NT2/D1 (cell line): ENCODE measurements at regions not wholly inside any gene's neighbourhood (a gene's known extent, or its start where the extent isn't known, plus 50 kb on each side); places are given as distances from the start of the nearest gene placed in this dataset.
"Not testable (repeated sequence)": the region's sequence is repeated elsewhere in the genome, so short reads cannot be mapped to it uniquely, and the experiment has no call there.

Source experiments
- SUZ12 ChIP-seq: IDR thresholded peaks from 2 replicates; pipeline ENCODE4 v1.6.1; 2011; ENCODE audit not compliant: insufficient read length, insufficient read depth; ENCODE audit errors: extremely low read depth
- YY1 ChIP-seq: IDR thresholded peaks from 2 replicates; pipeline ENCODE4 v1.6.1; 2011; ENCODE audit not compliant: insufficient read length, insufficient read depth
- ZNF274 ChIP-seq: IDR thresholded peaks from 2 replicates; pipeline ENCODE4 v1.6.1; 2011; ENCODE audit warnings: mild to moderate bottlenecking, low read depth, low read length

GRCh38 chr1:206299181-206299791, 95.9 kb downstream of the SRGAP2 start:
- not testable (repeated sequence) for TF ChIP-seq YY1, SUZ12, ZNF274
